Uterus (tissue), 2 donors: ENCODE measurements at regions not wholly inside any gene's neighbourhood (a gene's known extent, or its start where the extent isn't known, plus 50 kb on each side); places are given as distances from the start of the nearest gene placed in this dataset.

Experiments used
- CTCF ChIP-seq, 4 experiments: fragments of 200-600 bp in 2 of 4; fragments of 450-650 bp in 2 of 4; sonication (generic) in 2 of 4; IDR thresholded peaks; one replicate each; pipeline ENCODE4 v1.5.1; 2016 to 2019; ENCODE audit warnings: antibody characterized with exemption in 4 of 4, mild to moderate bottlenecking in 2 of 4, moderate library complexity in 1 of 4
- POLR2A ChIP-seq, 2 donors: fragments of 450-650 bp; IDR thresholded peaks; one replicate each; pipeline ENCODE4 v1.6.1; 2016; ENCODE audit warnings: antibody characterized with exemption in 2 of 2, mild to moderate bottlenecking in 1 of 2, moderate library complexity in 1 of 2

DNA sequence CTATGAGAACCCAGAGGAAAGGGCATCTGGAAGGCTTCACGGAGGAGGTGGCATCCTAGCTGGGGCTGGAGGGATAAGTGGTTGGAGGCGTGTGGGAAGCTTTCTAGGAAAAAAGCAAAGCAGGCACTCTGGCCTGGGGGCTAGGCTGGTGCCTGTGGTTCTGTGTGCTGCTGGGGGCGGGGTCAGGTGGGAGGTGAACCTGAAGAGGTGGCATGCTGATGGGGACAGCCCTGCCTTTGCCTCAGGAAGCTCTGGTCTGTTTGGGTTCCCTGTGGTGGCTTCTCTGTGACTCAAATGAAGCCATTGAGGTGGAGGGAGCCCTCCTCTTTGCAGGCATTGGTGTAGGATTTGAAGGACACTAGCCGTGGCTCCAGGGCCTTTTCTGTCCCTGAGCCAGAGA, 221.6 kb upstream of the POU3F1 start:
- TF ChIP-seq CTCF (IDR thresholded peaks at IDR 0.05) (no peak), POLR2A (IDR thresholded peaks at IDR 0.05) (no peak)
